ENCODE measurements at regions not wholly inside any gene's neighbourhood (a gene's known extent, or its start where the extent isn't known, plus 50 kb on each side); places are given as distances from the start of the nearest gene placed in this dataset.

GRCh38 chr7:131011976-131012375 lies 278.0 kb upstream of the KLF14 start:
- no peaks in the 10 kb centered on the region for H3K36me3 ChIP-seq (ENCODE audit: control insufficient read depth in 2 of 2, insufficient read depth in 2 of 2, low read length in 2 of 2)
- H3K27ac ChIP-seq (ENCODE audit: low read length): no peak overlapping the region
- H3K9ac ChIP-seq (ENCODE audit: low read length in 2 of 2): no peak overlapping the region
- peaks cover 33% of the 10 kb centered on the region for H3K4me1 ChIP-seq (ENCODE audit: control insufficient read depth, insufficient read depth, low read length)
- no peak overlapping the region for H3K4me3 ChIP-seq (ENCODE audit: low read length in 2 of 2)
- no peaks in the 10 kb centered on the region for H3K9me3 ChIP-seq (ENCODE audit: control insufficient read depth in 2 of 2, low read length in 2 of 2)
- H3K27me3 ChIP-seq (ENCODE audit: control insufficient read depth in 1 of 2, insufficient read depth in 2 of 2, low read length in 2 of 2): no peaks in the 10 kb centered on the region

GRCh38 chr7:131012477-131013031 lies 278.5 kb upstream of the KLF14 start:
- no peaks in the 10 kb centered on the region for H3K9me3 ChIP-seq (ENCODE audit: control insufficient read depth in 2 of 2, low read length in 2 of 2)
- H3K27ac ChIP-seq (ENCODE audit: low read length): no peak overlapping the region
- H3K4me1 ChIP-seq (ENCODE audit: control insufficient read depth, insufficient read depth, low read length): peaks cover 31% of the 10 kb centered on the region
- no peaks in the 10 kb centered on the region for H3K36me3 ChIP-seq (ENCODE audit: control insufficient read depth in 2 of 2, insufficient read depth in 2 of 2, low read length in 2 of 2)
- H3K9ac ChIP-seq (ENCODE audit: low read length in 2 of 2): no peak overlapping the region
- no peaks in the 10 kb centered on the region for H3K27me3 ChIP-seq (ENCODE audit: control insufficient read depth in 1 of 2, insufficient read depth in 2 of 2, low read length in 2 of 2)
- peak overlapping the region in 1 of 2 donors; percentile 10 for H3K4me3 ChIP-seq (ENCODE audit: low read length in 2 of 2)

- Histone ChIP-seq H3K4me1 (ENCODE audit: control insufficient read depth, insufficient read depth, low read length) (peaks cover 31% of the 10 kb centered on the region), H3K9me3 (ENCODE audit: control insufficient read depth in 2 of 2, low read length in 2 of 2) (no peaks in the 10 kb centered on the region), H3K36me3 (ENCODE audit: control insufficient read depth in 2 of 2, insufficient read depth in 2 of 2, low read length in 2 of 2) (no peaks in the 10 kb centered on the region), H3K9ac (ENCODE audit: low read length in 2 of 2) (no peak overlapping the region), H3K27ac (ENCODE audit: low read length) (no peak overlapping the region), H3K4me3 (ENCODE audit: low read length in 2 of 2) (no peak overlapping the region), H3K27me3 (ENCODE audit: control insufficient read depth in 1 of 2, insufficient read depth in 2 of 2, low read length in 2 of 2) (no peaks in the 10 kb centered on the region)
These were observed 279.7 kb upstream of the KLF14 start for GRCh38 chr7:131013716-131014115.

- Histone ChIP-seq H3K27ac (ENCODE audit: low read length) (no peak overlapping the region), H3K4me1 (ENCODE audit: control insufficient read depth, insufficient read depth, low read length) (peaks cover 38% of the 10 kb centered on the region), H3K9me3 (ENCODE audit: control insufficient read depth in 2 of 2, low read length in 2 of 2) (no peaks in the 10 kb centered on the region), H3K9ac (ENCODE audit: low read length in 2 of 2) (no peak overlapping the region), H3K36me3 (ENCODE audit: control insufficient read depth in 2 of 2, insufficient read depth in 2 of 2, low read length in 2 of 2) (no peaks in the 10 kb centered on the region), H3K4me3 (ENCODE audit: low read length in 2 of 2) (no peak overlapping the region), H3K27me3 (ENCODE audit: control insufficient read depth in 1 of 2, insufficient read depth in 2 of 2, low read length in 2 of 2) (no peaks in the 10 kb centered on the region)
These were observed 281.1 kb upstream of the KLF14 start for GRCh38 chr7:131014906-131015656.

- Histone ChIP-seq H3K27ac (ENCODE audit: low read length) (no peak overlapping the region), H3K36me3 (ENCODE audit: control insufficient read depth in 2 of 2, insufficient read depth in 2 of 2, low read length in 2 of 2) (no peaks in the 10 kb centered on the region), H3K27me3 (ENCODE audit: control insufficient read depth in 1 of 2, insufficient read depth in 2 of 2, low read length in 2 of 2) (no peaks in the 10 kb centered on the region), H3K9me3 (ENCODE audit: control insufficient read depth in 2 of 2, low read length in 2 of 2) (no peaks in the 10 kb centered on the region), H3K9ac (ENCODE audit: low read length in 2 of 2) (no peak overlapping the region), H3K4me1 (ENCODE audit: control insufficient read depth, insufficient read depth, low read length) (peaks cover 41% of the 10 kb centered on the region), H3K4me3 (ENCODE audit: low read length in 2 of 2) (no peak overlapping the region)
These were observed 281.6 kb upstream of the KLF14 start for GRCh38 chr7:131015657-131015958.

- Histone ChIP-seq H3K4me3 (ENCODE audit: low read length in 2 of 2) (no peak overlapping the region), H3K36me3 (ENCODE audit: control insufficient read depth in 2 of 2, insufficient read depth in 2 of 2, low read length in 2 of 2) (peaks cover 0 to 2% of the 10 kb centered on the region in 2 donors), H3K27me3 (ENCODE audit: control insufficient read depth in 1 of 2, insufficient read depth in 2 of 2, low read length in 2 of 2) (no peaks in the 10 kb centered on the region), H3K9ac (ENCODE audit: low read length in 2 of 2) (no peak overlapping the region), H3K9me3 (ENCODE audit: control insufficient read depth in 2 of 2, low read length in 2 of 2) (no peaks in the 10 kb centered on the region), H3K27ac (ENCODE audit: low read length) (no peak overlapping the region), H3K4me1 (ENCODE audit: control insufficient read depth, insufficient read depth, low read length) (peaks cover 43% of the 10 kb centered on the region)
These were observed 282.2 kb upstream of the KLF14 start for GRCh38 chr7:131016230-131016629.

GRCh38 chr7:131019351-131019750 lies 285.3 kb upstream of the KLF14 start:
- H3K4me1 ChIP-seq (ENCODE audit: control insufficient read depth, insufficient read depth, low read length): peaks cover 33% of the 10 kb centered on the region
- H3K27ac ChIP-seq (ENCODE audit: low read length): no peak overlapping the region
- no peak overlapping the region for H3K4me3 ChIP-seq (ENCODE audit: low read length in 2 of 2)
- H3K36me3 ChIP-seq (ENCODE audit: control insufficient read depth in 2 of 2, insufficient read depth in 2 of 2, low read length in 2 of 2): peaks cover 0 to 4% of the 10 kb centered on the region in 2 donors
- no peaks in the 10 kb centered on the region for H3K27me3 ChIP-seq (ENCODE audit: control insufficient read depth in 1 of 2, insufficient read depth in 2 of 2, low read length in 2 of 2)
- H3K9me3 ChIP-seq (ENCODE audit: control insufficient read depth in 2 of 2, low read length in 2 of 2): no peaks in the 10 kb centered on the region
- H3K9ac ChIP-seq (ENCODE audit: low read length in 2 of 2): no peak overlapping the region

- no peaks in the 10 kb centered on the region for H3K9me3 ChIP-seq (ENCODE audit: control insufficient read depth in 2 of 2, low read length in 2 of 2)
- H3K27ac ChIP-seq (ENCODE audit: low read length): no peak overlapping the region
- H3K9ac ChIP-seq (ENCODE audit: low read length in 2 of 2): no peak overlapping the region
- no peaks in the 10 kb centered on the region for H3K27me3 ChIP-seq (ENCODE audit: control insufficient read depth in 1 of 2, insufficient read depth in 2 of 2, low read length in 2 of 2)
- no peak overlapping the region for H3K4me3 ChIP-seq (ENCODE audit: low read length in 2 of 2)
- H3K36me3 ChIP-seq (ENCODE audit: control insufficient read depth in 2 of 2, insufficient read depth in 2 of 2, low read length in 2 of 2): peaks cover 0 to 4% of the 10 kb centered on the region in 2 donors
- peaks cover 31% of the 10 kb centered on the region for H3K4me1 ChIP-seq (ENCODE audit: control insufficient read depth, insufficient read depth, low read length)
These were observed 286.8 kb upstream of the KLF14 start for GRCh38 chr7:131020759-131021261.

GRCh38 chr7:131021460-131021859 lies 287.5 kb upstream of the KLF14 start:
- Histone ChIP-seq H3K27ac (ENCODE audit: low read length) (no peak overlapping the region), H3K4me3 (ENCODE audit: low read length in 2 of 2) (no peak overlapping the region), H3K9ac (ENCODE audit: low read length in 2 of 2) (no peak overlapping the region), H3K9me3 (ENCODE audit: control insufficient read depth in 2 of 2, low read length in 2 of 2) (no peaks in the 10 kb centered on the region), H3K36me3 (ENCODE audit: control insufficient read depth in 2 of 2, insufficient read depth in 2 of 2, low read length in 2 of 2) (peaks cover 0 to 4% of the 10 kb centered on the region in 2 donors), H3K4me1 (ENCODE audit: control insufficient read depth, insufficient read depth, low read length) (peaks cover 28% of the 10 kb centered on the region), H3K27me3 (ENCODE audit: control insufficient read depth in 1 of 2, insufficient read depth in 2 of 2, low read length in 2 of 2) (no peaks in the 10 kb centered on the region)

GRCh38 chr7:131021902-131022301 lies 287.9 kb upstream of the KLF14 start:
- H3K27ac ChIP-seq (ENCODE audit: low read length): no peak overlapping the region
- no peak overlapping the region for H3K4me3 ChIP-seq (ENCODE audit: low read length in 2 of 2)
- H3K27me3 ChIP-seq (ENCODE audit: control insufficient read depth in 1 of 2, insufficient read depth in 2 of 2, low read length in 2 of 2): no peaks in the 10 kb centered on the region
- H3K36me3 ChIP-seq (ENCODE audit: control insufficient read depth in 2 of 2, insufficient read depth in 2 of 2, low read length in 2 of 2): peaks cover 0 to 4% of the 10 kb centered on the region in 2 donors
- no peaks in the 10 kb centered on the region for H3K9me3 ChIP-seq (ENCODE audit: control insufficient read depth in 2 of 2, low read length in 2 of 2)
- peaks cover 28% of the 10 kb centered on the region for H3K4me1 ChIP-seq (ENCODE audit: control insufficient read depth, insufficient read depth, low read length)
- no peak overlapping the region for H3K9ac ChIP-seq (ENCODE audit: low read length in 2 of 2)

Data from stomach smooth muscle (tissue), 2 donors.